Gastrocnemius medialis (tissue), 4 donors: ENCODE measurements at regions not wholly inside any gene's neighbourhood (a gene's known extent, or its start where the extent isn't known, plus 50 kb on each side); places are given as distances from the start of the nearest gene placed in this dataset.

Source experiments
- CTCF ChIP-seq, 5 experiments: fragments of 450-650 bp in 3 of 5; fragments of 200-600 bp in 2 of 5; sonication (generic) in 2 of 5; IDR thresholded peaks in 4 of 5; conservative IDR thresholded peaks in 1 of 5; 1 replicate in 4 of 5; 2 replicates in 1 of 5; pipeline ENCODE4 v1.5.1; 2016 to 2019; ENCODE audit warnings: antibody characterized with exemption in 5 of 5, mild to moderate bottlenecking in 3 of 5, moderate library complexity in 3 of 5
- POLR2A ChIP-seq, 2 donors: fragments of 450-650 bp; IDR thresholded peaks; one replicate each; pipeline ENCODE4 v1.6.1; 2017; ENCODE audit warnings: antibody characterized with exemption in 2 of 2, mild to moderate bottlenecking in 2 of 2, moderate library complexity in 2 of 2

- TF ChIP-seq CTCF (IDR thresholded peaks at IDR 0.05 in 4 of 5, conservative IDR thresholded peaks at IDR 0.05 in 1 of 5) (no peak), POLR2A (IDR thresholded peaks at IDR 0.05) (no peak)
These were observed 81.0 kb upstream of the MBNL2 start for GRCh38 chr13:97141097-97141496.
